Activated T-cell treated with anti-CD3 and anti-CD28 coated beads, Interleukin-2, amount 50 U/mL, for 48 hours (primary cell): ENCODE measurements at regions not wholly inside any gene's neighbourhood (a gene's known extent, or its start where the extent isn't known, plus 50 kb on each side); places are given as distances from the start of the nearest gene placed in this dataset.
A peak's percentile ranks its signal among the peaks of the same experiment; 100 is the strongest.

ENCODE experiments used
- DNase-seq, 2 experiments: peaks; one replicate each; pipeline ENCODE4 v3.0.0-alpha.2; 2020

DNA sequence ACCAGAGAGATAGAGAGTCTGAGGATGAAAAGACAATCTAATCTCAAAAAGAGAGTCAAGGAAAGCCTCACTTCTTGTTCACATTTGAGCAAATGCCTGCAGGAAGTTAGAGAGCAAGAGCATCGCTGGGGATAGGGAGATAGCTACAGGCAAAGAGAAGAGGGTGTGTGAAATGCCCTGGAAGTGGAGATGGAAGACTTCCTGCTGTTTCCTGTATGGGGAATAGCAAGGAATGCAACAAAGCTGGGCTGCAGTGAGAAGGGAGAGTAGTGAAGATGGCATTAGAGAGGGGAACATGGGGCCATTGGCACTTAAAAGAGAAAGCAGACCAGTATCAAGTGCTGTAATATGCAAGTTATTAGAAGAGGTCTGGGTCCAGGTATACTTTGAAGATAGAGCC, 488.6 kb downstream of the METTL4 start:
- DNase-seq, result no peak

DNA sequence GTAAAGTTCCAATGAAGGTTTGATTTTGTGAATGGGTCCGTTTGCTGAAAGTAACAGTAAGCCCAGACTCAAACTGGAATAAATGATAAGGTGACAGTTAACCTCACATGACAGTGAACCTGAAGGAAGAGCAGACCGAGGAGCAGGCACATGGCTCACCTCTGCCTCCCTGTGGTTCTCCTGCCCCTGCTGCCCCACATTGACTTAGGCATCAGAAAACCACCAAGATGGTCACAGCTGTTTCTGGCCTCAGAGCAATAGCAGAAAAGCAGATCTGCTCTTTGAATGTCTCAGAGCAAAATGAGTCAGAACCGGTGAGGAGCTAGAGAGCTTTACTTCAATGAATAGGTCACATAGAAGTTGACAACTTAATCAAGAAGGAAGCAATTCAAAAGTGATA, 487.6 kb downstream of the METTL4 start:
- DNase-seq, result no peak

DNA sequence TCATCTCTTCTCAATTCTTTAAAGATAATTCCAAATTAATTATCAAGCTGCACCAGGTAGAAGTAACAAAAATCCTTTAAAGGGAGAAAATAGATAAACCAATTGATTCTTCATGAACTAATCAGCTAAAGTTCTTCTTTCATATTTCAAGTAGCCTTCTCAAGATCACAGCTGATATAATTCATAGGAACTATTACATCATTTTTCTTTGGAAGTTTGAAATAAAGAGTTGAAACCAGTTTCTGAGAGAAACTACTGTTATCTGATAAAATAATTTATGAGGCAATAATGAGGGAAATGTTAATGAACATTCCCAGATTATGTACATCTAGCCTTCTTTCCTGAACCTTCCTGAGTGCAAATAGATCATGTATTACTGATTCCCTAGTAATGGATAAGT, 484.9 kb downstream of the METTL4 start:
- DNase-seq, result no peak

DNA sequence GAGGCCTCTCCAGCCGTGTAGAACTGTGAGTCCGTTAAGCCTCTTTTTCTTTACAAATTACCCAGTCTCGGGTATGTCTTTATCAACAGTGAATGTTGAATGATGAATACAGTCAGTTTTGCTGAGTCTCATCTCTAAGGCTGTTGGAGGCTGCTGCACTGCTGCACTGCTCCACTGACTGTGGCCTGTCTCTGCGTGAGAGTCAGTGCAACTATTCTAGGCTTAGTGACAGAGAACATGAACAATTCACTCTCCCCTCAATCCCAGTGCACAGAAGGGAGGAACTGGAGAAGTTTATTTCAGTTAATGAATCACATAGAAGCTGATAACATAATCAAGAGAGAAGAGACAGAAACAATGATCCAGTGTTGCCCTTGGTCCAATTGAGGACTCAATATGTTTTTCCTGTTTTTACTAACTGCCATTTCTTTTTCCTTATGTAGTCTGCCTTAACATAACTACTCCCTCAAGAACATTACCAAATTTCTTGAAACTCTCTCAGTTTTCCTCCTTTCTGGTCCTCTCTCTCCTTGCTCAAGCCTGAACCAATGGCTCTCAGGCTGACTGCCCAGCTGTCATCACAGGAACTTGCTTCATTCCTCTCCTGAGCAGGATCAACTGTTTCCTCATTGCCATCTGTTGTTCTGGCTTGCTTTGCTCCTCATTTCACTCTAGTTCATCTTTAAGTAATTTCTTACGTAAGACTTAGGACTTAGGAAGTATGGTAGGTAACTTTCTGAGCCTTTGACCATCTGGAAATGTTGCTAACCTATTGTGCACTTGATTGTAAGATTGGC, 483.2 kb downstream of the METTL4 start:
- DNase-seq, result no peak

DNA sequence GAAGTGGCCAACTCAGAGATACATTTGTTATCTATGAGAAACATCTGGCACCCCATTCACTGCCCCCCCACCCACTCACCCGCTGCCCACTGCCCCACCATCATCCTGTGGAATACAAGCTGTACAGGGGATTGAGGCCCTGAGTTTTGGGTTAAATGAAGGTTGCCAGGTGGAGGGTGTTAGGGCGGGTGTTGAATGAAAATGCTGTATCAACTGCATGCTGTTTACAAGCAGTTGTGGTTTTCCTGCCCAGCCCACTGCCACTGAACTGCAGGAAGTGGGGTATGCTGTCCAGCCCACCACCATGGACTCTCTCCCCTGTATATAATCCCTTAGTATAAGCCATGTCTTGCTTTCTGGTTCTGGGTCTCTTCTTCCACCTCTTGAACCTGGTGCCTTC, 481.9 kb downstream of the METTL4 start:
- no peak for DNase-seq

DNA sequence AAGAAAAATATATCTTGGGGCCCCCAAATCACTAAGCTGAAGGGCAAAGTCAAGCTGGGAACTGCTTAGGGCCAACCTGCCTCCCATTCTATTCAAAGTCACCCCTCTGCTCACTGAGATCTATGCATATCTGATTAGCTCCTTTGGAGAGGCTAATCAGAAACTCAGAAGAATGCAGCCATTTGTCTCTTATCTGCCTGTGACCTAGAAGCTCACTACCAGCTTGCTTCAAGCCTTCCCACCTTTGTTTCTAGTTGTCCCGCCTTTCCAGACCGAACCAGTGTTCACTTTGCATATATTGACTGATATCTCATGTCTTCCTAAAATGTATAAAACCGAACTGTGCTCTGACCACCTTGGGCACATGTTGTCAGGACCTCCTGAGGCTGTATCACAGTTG, 479.4 kb downstream of the METTL4 start:
- no peak for DNase-seq

DNA sequence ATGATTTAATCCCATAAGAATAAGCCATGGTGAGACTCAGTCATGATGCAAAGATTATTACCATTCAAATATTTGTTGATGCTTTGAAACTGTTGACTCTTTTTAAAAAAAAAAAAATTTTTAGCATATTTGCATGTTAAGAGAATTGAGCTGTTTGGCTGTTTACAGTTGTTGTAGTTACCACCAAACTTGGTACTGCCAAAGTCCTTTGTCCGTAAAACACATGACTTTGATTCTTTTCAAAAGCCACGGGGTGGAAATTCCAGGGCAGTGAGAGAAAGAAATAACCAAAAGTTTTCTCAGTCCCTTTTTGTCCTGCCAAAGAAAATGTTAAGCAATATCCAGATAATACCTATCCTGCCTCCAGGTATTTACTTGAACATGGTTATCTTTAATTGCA, 474.8 kb downstream of the METTL4 start:
- DNase-seq, result no peak

DNA sequence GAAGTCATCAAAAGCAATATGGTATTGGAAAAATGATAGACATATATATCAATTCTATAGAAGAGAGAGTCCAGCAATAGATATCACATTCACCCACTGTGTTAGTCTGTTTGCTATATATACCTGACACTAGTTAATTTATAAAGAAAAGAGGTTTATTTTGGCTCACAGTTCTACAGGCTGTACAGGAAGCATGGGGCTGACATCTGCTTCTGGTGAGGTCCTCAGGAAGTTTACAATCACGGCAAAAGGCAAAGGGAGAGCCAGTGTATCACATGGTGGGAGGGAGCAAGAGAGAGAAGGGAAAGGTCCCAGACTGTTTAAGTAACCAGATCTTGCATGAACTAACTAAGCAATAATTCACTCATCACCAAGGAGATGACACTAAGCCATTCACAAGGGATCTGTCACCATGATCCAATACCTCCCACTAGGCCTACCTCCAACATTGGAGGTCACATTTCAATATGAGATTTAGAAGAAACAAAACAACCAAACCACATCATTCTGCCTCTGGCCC, 470.6 kb downstream of the METTL4 start:
- no peak for DNase-seq

DNA sequence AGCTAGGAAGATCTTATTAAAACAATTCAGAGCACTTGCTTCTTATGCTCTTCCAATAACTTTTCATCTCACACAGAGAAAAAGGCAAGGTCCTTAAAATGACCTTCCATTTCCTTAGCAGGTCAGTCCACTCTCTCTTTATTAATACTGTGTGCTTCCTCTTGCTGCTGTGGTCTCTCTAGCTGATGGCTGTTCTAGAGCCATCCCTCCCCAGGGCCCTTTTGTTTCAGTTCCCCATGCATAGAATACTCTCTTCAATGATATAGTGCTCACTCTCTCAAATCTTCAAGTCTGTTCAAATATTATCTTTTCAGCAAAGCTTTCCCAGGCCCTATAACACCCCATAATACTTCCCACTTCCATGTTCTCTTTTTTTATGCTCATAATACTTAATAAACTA, 469.3 kb downstream of the METTL4 start:
- DNase-seq, result no peak

DNA sequence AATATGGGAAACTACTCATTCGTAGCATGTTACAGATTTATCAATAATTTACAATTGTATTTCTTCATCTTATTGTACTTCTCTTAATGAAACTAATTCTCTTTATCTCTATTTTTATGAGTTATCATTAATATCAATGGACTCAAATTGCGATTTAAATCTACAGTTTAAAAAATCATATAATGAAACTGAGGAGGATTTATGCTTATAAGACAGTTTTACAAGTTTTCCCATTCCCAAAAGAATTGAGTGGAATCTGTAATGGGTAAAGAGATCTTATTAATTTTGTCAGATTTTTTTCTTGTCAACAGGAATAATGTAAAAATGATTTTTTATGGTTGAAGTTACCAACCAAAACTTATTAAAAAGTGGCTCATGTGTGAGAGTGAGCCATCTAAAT, 468.0 kb downstream of the METTL4 start:
- no peak for DNase-seq

DNA sequence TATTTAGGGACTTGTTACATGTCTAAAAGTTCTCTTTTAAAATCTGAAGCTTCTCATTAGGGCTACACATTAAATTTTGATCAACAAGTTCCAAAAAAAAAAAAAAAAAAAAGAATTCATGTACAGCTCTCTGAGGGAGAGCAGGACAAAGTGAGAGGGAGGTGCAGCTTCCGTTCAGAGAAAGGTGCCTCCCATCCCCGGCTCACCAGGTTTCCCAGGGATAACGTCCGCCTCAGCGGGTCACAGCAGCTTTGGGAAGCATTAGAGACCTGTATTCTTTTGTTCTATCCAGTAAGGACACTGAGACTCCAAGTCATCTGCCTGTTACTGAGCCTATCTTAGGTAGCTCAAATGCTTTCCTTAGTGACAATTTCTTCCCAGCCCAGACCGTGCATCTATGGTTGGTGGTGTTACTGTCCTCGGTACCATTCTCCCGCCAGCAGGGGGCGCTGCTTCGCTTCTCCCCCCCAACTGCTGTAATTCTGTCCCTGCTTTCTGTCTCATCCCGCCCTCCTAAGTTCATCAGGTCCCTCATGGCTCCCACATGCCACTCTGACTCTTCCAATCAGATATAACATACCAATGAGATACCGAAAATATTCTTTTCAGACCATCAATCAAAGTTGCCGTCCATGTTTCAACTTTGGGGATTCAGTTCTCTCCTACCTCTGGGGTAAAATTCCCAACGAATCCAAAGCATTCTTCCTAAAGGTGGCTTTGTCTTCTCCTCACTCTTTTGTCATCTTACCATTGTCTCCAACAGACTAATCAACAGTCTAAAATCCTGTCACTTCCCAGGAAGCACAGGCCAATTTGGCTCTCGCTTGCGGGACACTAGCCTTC, 466.5 kb downstream of the METTL4 start:
- DNase-seq, result peak; percentile 62 to 63

DNA sequence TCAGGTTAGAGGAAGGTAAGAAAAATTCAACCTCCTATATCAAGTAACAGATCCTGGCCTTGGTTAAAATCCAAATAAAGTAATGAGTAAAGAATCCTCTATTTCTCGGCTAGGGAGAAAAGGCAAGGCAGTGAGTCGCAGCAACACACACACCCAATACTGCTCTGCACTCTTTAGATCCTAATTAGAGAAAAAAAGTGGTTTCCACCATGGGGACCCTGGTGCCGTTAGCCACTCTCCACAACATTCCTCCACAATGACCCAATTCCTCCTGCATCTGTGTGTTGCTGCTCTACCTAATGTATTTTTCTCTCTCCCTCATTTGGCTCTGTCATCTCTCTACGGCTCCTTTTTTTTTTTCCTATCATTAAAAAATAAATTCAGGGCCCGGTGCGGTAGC, 462.7 kb downstream of the METTL4 start:
- DNase-seq, result no peak

DNA sequence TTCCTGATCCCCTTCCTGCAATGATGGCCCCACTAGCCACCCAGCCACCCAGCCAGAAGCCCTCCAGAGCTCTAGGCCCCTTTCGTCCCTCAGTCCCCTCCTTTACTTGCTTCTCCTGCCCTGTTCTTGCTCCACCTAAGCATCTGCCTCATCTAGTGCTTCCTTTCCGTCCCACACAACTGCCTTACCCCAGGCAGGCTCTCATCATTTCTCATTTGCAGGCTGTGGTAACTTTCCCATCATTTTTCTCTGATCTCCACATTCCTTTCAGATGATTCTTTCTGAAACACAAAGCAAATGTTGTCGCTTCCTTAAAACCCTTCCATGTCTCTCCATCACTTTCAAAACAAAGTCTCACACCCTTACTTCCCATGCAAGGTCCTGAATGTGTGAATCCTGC, 459.8 kb downstream of the METTL4 start:
- no peak for DNase-seq

DNA sequence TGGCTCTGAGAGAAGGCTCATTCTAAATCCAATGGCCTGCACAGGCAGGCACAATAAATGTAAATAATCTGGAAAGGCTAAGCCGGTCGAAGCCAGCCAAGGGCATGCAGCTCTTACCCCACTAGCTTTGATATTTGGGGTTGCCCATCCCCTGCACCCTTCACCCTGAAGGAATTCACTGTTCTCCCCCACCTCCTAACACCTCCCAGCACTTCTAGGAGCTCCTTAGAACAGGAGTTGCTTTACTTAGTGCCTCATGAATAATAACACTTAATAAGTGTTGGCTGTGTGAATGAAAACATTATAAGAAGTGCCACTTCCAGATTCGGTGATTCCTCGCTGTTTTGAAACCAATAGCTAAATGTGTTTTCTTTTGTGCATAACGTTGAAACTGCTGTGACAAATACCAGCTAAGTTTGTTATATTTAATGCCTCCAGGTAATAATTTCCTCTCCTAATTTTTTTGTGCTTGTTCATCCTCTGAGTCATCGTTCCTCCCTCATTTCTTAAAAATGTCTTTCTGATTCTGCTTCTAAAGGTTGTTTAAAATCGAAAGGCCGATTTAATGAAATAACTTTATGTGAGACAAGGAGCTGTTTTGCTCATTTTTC, 458.8 kb downstream of the METTL4 start:
- DNase-seq, result no peak

DNA sequence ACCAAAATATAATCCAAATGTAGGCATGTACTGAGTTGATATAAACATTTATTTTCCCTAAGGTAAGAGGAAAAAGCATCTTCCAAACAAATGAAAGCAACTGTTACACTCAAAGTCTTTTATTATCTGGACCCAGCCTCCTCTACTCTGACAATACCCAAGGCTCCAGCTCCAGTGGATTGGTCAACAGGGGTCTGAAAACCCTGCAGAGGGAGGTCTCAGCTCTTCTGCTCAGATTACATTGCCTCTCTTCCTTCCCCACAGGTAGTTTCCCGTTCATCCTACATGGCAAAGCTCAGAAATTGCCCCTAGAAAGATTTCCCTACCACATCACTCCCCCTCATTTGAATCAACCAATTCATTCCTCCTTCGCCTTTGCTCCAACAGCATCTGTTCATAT, 457.0 kb downstream of the METTL4 start:
- DNase-seq, result no peak

DNA sequence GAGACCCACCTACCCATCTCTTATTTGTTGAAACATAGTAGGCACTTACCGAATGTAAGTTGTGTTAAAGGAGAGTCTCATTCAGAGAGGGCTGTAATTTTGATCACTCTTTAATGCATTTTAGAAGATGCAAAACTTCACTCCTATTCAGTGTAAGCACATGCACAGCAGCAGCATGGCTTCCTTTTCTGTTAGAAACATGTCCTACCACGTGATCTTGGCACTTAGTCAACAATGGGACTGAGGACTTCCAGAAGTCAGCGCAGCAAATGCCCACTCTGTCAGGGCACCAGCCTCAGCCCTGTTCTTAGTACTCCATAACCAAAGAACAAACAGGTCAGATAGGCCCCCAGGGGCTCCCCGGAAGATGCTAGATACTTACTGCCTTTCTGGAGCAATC, 456.5 kb downstream of the METTL4 start:
- DNase-seq, result no peak

DNA sequence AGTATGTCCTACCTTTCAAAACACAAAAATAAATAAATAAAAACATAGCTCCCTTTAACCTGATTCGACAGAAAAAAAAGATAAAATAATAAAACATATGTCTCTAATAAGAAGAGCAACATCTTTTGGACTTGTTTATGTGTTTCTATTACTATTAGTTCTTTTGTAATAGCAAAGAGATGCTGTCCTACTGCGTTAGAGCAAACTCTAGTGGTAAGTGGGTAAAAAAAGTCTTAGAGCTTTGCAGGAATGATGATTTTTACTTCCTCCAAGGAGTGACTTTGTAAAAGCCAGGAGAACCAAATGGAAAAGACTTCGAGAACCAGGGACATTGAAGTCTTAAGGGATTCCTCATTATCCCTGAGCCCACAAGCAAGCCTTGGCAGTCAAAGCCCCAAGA, 450.1 kb downstream of the METTL4 start:
- no peak for DNase-seq

DNA sequence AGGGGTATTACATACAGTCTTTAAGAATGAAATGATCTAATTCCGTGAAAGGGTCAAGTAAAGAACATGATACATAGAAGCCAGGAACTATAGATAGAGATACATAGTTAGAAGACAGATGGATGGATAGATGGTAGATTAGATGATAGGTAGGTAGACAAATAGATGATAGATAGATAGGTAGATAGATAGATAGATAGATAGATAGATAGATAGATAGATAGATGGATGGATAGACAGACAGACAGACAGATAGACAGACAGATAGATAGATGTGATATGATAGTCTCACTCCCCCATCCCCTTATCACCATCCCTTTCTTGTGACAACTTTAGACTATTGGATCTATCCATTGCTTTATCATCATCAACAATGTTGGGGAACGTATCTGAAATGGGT, 448.2 kb downstream of the METTL4 start:
- no peak for DNase-seq

DNA sequence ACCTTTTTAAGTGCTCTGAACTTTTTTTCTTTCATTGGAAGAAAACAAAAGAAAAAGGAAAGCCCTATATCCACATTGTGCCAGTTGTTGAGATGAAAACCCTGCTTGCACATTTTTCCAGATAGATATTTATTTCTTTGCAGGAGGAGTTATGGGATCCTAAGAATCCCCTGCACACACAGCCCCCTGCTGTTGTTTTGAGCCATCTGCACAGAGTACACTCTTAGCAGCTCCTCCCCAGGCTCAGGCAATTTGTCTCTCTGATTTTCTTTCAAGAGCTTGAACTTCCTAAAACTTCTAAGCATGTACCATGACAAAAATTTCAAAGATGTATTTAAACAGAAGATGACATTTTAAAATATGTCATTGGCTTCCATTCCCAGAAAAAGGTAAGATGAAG, 436.9 kb downstream of the METTL4 start:
- no peak for DNase-seq

DNA sequence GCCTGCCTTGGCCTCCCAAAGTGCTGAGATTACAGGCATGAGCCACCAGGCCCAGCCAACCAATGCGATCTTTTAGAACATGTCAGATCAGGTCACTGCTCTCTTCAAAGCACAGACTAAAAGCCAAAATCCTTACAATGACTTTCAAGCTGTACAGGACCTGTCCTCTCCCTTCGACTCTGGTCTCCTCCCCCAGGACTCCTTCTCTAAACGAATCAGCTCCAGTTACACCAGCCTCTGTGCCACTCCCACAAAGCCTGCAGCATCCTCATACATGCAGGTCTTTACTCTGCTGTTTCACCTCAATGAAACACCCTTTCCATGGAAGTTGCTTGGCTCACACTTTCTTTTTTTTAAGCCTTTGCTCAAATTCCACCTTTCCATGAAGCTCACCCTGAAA, 436.0 kb downstream of the METTL4 start:
- DNase-seq, result no peak

DNA sequence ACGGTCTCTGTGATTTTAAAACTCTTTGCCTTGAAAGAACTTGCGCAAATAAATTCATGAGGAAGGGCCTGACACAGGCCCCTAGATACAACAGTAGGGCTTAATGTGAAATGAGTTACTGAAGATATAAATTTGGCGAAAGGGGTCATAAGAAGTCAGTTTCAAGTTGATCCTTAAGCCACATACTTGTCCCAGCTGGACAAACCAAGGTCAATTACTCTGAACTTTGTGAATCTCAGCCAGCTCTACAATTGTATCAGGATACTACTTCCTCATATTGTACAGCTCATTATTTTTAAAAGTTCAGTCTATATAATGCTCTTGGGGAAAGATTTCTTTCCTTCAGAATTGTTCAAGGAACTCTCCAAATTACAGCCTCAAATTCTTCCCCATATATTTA, 432.8 kb downstream of the METTL4 start:
- DNase-seq, result no peak

DNA sequence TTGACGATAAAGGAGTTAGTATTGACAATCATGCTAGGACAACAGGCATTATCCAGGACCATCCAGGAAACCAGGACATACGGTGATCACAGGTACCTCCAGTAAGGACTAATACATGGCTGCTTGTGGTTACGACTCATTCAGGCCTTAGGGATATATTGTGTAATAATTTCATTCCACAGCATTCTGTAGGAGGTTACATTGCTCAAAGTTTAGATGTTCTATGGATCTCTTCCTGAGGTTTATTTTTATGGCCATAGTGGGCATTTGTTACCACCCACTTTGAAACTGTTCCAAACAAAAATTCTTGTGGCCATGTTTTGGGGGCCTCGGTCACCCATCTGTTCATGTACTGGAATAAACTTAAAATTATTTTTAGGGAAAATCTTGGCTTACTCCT, 431.6 kb downstream of the METTL4 start:
- DNase-seq, result no peak

DNA sequence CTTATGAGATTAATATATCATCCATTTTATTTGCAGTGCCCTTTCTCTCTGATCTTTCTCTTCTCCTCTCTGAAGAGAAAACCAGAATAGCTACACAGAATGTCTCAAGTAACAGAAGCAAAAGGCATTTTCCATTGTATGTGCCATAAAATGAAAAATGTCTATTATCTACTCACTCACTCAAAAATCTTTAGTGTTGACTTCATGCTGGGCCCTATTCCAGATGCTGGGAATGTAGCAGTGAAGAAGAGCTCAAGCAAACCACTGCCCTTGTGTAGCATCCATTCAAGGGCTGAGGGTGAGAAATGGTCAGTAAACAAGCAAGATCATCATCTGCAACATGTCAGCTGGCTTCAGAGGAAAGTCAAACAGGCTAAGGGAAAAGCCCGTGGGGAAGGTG, 427.7 kb downstream of the METTL4 start:
- no peak for DNase-seq

DNA sequence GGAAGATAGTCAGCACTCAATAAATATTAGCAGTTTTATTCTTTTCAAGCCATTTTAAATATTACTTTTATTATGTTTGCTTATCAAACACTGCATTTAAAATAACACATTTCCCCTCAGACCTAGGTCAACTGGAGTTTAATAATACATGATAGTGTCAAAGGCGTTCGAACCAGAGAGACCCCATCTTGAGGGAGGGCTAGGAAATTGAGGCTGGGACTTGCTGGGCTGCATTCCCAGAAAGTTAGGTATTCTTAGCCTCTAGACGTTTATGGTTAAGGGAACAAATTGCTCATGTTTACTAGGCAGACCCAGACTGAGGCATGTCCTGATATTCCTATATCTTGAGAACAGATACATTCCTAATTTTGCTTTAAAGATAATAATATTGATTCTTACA, 426.5 kb downstream of the METTL4 start:
- DNase-seq, result no peak
